Natural killer cell (primary cell): ENCODE measurements at regions not wholly inside any gene's neighbourhood (a gene's known extent, or its start where the extent isn't known, plus 50 kb on each side); places are given as distances from the start of the nearest gene placed in this dataset.

ENCODE experiments used
- ATAC-seq, 3 donors: fragments of 150-1000 bp in 2 of 3; fragments of 200-7000 bp in 1 of 3; cut with Tn5 transposase; 1 replicate in 1 of 3; 2 replicates in 2 of 3; pipeline ENCODE4 v1.10.0; 2021; ENCODE audit warnings: mild to moderate bottlenecking in 2 of 3, moderate library complexity in 2 of 3
- DNase-seq, 2 donors: peaks; one replicate each; pipeline versions ENCODE4 v3.0.0 to v3.0.0-alpha.2; 2013 to 2021; ENCODE audit warnings: mixed read lengths in 1 of 2
- H3K27ac ChIP-seq: one replicate; pipeline ENCODE4 v1.5.1; 2013; ENCODE audit warnings: mild to moderate bottlenecking, low read length
- H3K27me3 ChIP-seq: one replicate; pipeline ENCODE4 v1.6.1; 2013; ENCODE audit warnings: low read length; ENCODE audit not compliant: control insufficient read depth, insufficient read depth
- H3K36me3 ChIP-seq: one replicate; pipeline ENCODE4 v1.6.1; 2013; ENCODE audit warnings: low read length; ENCODE audit not compliant: control insufficient read depth, insufficient read depth
- H3K4me1 ChIP-seq: one replicate; pipeline ENCODE4 v1.6.1; 2013; ENCODE audit warnings: low read length; ENCODE audit not compliant: control insufficient read depth, insufficient read depth
- H3K4me3 ChIP-seq: one replicate; pipeline ENCODE4 v1.5.1; 2013; ENCODE audit warnings: low read length
- H3K9me3 ChIP-seq: one replicate; pipeline ENCODE4 v1.6.1; 2013; ENCODE audit warnings: low read length; ENCODE audit not compliant: control insufficient read depth, insufficient read depth
- H3K27ac Mint-ChIP-seq, 2 donors: one replicate each; pipeline ENCODE4 v1.8.0; 2022; ENCODE audit warnings: mild to moderate bottlenecking in 2 of 2, mixed read lengths in 2 of 2, moderate library complexity in 1 of 2
- H3K27me3 Mint-ChIP-seq, 2 donors: one replicate each; pipeline ENCODE4 v1.8.0; 2022; ENCODE audit warnings: low read depth in 2 of 2, mixed read lengths in 2 of 2
- H3K36me3 Mint-ChIP-seq: one replicate; pipeline ENCODE4 v1.8.0; 2022; ENCODE audit warnings: mixed read lengths
- H3K4me1 Mint-ChIP-seq, 2 donors: one replicate each; pipeline ENCODE4 v1.8.0; 2022; ENCODE audit warnings: mixed read lengths in 2 of 2
- H3K4me3 Mint-ChIP-seq: one replicate; pipeline ENCODE4 v1.8.0; 2022; ENCODE audit warnings: mild to moderate bottlenecking, moderate library complexity, mixed read lengths
- H3K9me3 Mint-ChIP-seq, 2 donors: one replicate each; pipeline ENCODE4 v1.8.0; 2022; ENCODE audit warnings: mixed read lengths in 2 of 2
- CTCF ChIP-seq: fragments of 200-600 bp; IDR thresholded peaks from one replicate; pipeline ENCODE4 v1.8.0; 2022; ENCODE audit warnings: antibody characterized with exemption
- WGBS: methylation state at CpG from one replicate; pipeline ENCODE4 v1.1.7; 2013; ENCODE audit warnings: missing lambda C conversion rate; ENCODE audit not compliant: insufficient coverage; 5-methylcytosine and 5-hydroxymethylcytosine counted together
- intact Hi-C: fragments of 100-400 bp; cut with micrococcal nuclease; formaldehyde crosslinking; loops from one replicate; pipeline ENCODE4 v1.14.2; 2022

DNA sequence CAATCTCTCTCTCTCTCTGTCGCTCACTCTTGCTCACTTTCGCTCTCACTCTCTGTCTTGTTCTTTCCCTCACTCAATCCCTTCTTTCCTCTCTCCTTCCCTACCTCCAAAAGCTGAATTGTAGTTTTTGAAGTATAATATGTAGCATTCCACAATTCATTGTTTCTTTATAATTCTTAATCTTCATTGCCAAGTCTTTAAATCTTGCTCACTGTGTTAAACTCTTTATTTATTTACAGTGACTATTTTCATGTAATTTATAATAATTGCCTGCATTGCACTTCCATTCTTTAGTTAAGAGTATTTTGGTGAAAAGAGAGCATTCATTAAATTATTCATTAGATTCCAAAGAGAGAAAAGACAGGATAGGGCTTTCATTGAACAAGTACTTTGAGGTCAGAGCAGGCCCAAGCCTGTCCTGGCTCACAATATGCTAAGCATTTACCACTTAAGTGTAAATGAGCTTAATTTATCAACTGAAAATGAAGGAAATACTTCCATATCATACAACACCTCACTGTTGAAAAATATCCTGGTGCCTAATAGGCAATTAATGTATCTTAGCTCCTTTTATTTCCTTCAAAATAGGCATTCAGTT is 257.4 kb upstream of the SLITRK1 start:
- no peak for TF ChIP-seq CTCF
- Mint-ChIP-seq H3K9me3 (no peaks in the 10 kb centered on the region), H3K4me1 (peaks cover 19 to 31% of the 10 kb centered on the region in 2 donors), H3K36me3 (no peaks in the 10 kb centered on the region), H3K27me3 (no peaks in the 10 kb centered on the region), H3K27ac (peak overlapping the region; percentile 27 to 66), H3K4me3 (peak overlapping the region; percentile 0)
- no peak for ATAC-seq
- Histone ChIP-seq H3K9me3 (no peaks in the 10 kb centered on the region), H3K4me3 (no peak overlapping the region), H3K27me3 (no peaks in the 10 kb centered on the region), H3K27ac (no peak overlapping the region), H3K36me3 (no peaks in the 10 kb centered on the region), H3K4me1 (peaks cover 6% of the 10 kb centered on the region)
- no peak for DNase-seq
- WGBS = 100% methylated on average over 2 of the region's 2 CpGs
- intact Hi-C loops = no loop called here

- no peaks in the 10 kb centered on the region for H3K36me3 ChIP-seq
- peak; percentile 91 to 97 (median 96) for ATAC-seq
- DNase-seq = peak; percentile 58 to 84
- intact Hi-C loops = no loop called here
- Mint-ChIP-seq H3K4me1 (peaks cover 19 to 31% of the 10 kb centered on the region in 2 donors), H3K9me3 (no peaks in the 10 kb centered on the region), H3K27ac (peak overlapping the region; percentile 87 to 90), H3K4me3 (peak overlapping the region; percentile 85), H3K36me3 (no peaks in the 10 kb centered on the region), H3K27me3 (no peaks in the 10 kb centered on the region)
- no peaks in the 10 kb centered on the region for H3K27me3 ChIP-seq
- H3K9me3 ChIP-seq = no peaks in the 10 kb centered on the region
- WGBS = no CpG with 5 or more reads among the region's 2 CpGs
- peak overlapping the region; percentile 18 for H3K4me3 ChIP-seq
- H3K27ac ChIP-seq = peak overlapping the region; percentile 77
- H3K4me1 ChIP-seq = peaks cover 6% of the 10 kb centered on the region
- no peak for TF ChIP-seq CTCF
Measured at GRCh38 chr13:84137292-84137691, 255.0 kb upstream of the SLITRK1 start.

DNA sequence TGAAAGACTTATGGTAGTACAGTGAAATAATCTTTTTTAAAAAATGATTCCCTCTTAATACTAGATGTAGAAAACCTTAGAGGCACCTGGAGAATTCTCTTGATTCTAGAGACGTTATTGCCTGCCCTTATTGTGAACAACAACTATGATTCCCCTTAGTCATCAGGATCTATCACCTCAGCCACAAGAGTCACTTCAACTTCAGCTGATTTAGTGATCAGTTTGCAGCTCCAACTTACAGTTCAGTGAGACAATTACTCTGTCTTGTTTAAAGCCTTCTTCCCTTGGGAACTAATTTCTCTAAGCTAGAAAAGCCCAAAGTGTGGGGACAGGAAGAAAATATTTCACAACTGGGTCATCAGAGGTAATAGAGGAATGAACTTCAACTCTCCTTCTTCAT is 254.3 kb upstream of the SLITRK1 start:
- WGBS = 5% methylated on average over 1 of the region's 1 CpG
- DNase-seq (peak in 1 of 2 donors; percentile 52), ATAC-seq (peak; percentile 61 to 69 (median 63))
- H3K27me3 ChIP-seq = no peaks in the 10 kb centered on the region
- Mint-ChIP-seq H3K27me3 (no peaks in the 10 kb centered on the region), H3K36me3 (no peaks in the 10 kb centered on the region), H3K27ac (peak overlapping the region; percentile 87 to 90), H3K4me3 (peak overlapping the region; percentile 85), H3K4me1 (peaks cover 19 to 31% of the 10 kb centered on the region in 2 donors), H3K9me3 (no peaks in the 10 kb centered on the region)
- peak overlapping the region; percentile 77 for H3K27ac ChIP-seq
- H3K4me3 ChIP-seq = peak overlapping the region; percentile 18
- intact Hi-C loops = no loop called here
- H3K4me1 ChIP-seq = peaks cover 6% of the 10 kb centered on the region
- H3K36me3 ChIP-seq = no peaks in the 10 kb centered on the region
- H3K9me3 ChIP-seq = no peaks in the 10 kb centered on the region
- no peak for TF ChIP-seq CTCF

GRCh38 chr13:84132491-84132890 is 250.2 kb upstream of the SLITRK1 start:
- Mint-ChIP-seq H3K9me3 (no peaks in the 10 kb centered on the region), H3K4me3 (no peak overlapping the region), H3K4me1 (peaks cover 20% of the 10 kb centered on the region in 2 donors), H3K27ac (no peak overlapping the region), H3K36me3 (no peaks in the 10 kb centered on the region), H3K27me3 (no peaks in the 10 kb centered on the region)
- Histone ChIP-seq H3K9me3 (no peaks in the 10 kb centered on the region), H3K27me3 (no peaks in the 10 kb centered on the region), H3K4me3 (no peak overlapping the region), H3K4me1 (peaks cover 6% of the 10 kb centered on the region), H3K36me3 (no peaks in the 10 kb centered on the region), H3K27ac (no peak overlapping the region)
- intact Hi-C loops = no loop called here
- DNase-seq = no peak
- no peak for TF ChIP-seq CTCF
- no peak for ATAC-seq
